Panc1 (cell line): ENCODE measurements at regions not wholly inside any gene's neighbourhood (a gene's known extent, or its start where the extent isn't known, plus 50 kb on each side); places are given as distances from the start of the nearest gene placed in this dataset.

Experiments
- ATAC-seq: fragments of 200-7000 bp; cut with Tn5 transposase; 2 replicates; pipeline ENCODE4 v1.9.1; 2020; ENCODE audit warnings: mild to moderate bottlenecking, moderate library complexity
- BruUV-seq: library from RNA; stranded (reverse); fragments of 400-500 nt; replicated peaks from 2 replicates; lab custom pipeline; 2021; lab: Mats Ljungman, UMichigan
- CTCF ChIA-PET: fragments of 300-600 bp; sonication (Branson Sonifier 250); formaldehyde crosslinking; loops from one replicate; lab custom pipeline; 2022; ENCODE audit warnings: antibody characterized with exemption; lab: Charles Lee
- POLR2A ChIA-PET: fragments of 300-600 bp; sonication (Branson Sonifier 250); formaldehyde crosslinking; loops from one replicate; lab custom pipeline; 2022; ENCODE audit warnings: antibody characterized with exemption; lab: Charles Lee
- DNase-seq: peaks from one replicate; pipeline ENCODE4 v3.0.0-alpha.2; 2010; ENCODE audit warnings: low read depth, low spot score
- H3K27ac ChIP-seq: 2 replicates; pipeline ENCODE4 v1.5.1; 2011; ENCODE audit warnings: mild to moderate bottlenecking, low read length, inconsistent platforms
- H3K27me3 ChIP-seq: fragments of 200-500 bp; sonication (Bioruptor generic); 2 replicates; pipeline ENCODE4 v1.6.0; 2014; ENCODE audit warnings: low read length, inconsistent platforms; ENCODE audit not compliant: control insufficient read depth, insufficient read depth
- H3K36me3 ChIP-seq: fragments of 200-500 bp; sonication (Bioruptor generic); 2 replicates; pipeline ENCODE4 v1.5.1; 2014; ENCODE audit warnings: inconsistent platforms, mild to moderate bottlenecking, low read length, moderate library complexity; ENCODE audit not compliant: control insufficient read depth, insufficient read depth
- H3K4me1 ChIP-seq: 2 replicates; pipeline ENCODE4 v1.5.1; 2011; ENCODE audit warnings: inconsistent platforms, mild to moderate bottlenecking, low read length, moderate library complexity; ENCODE audit not compliant: control insufficient read depth, insufficient read depth
- H3K4me3 ChIP-seq, 2 experiments: 2 replicates each; pipeline ENCODE4 v1.5.1; 2011 to 2012; ENCODE audit warnings: low read depth in 2 of 2, low read length in 2 of 2, mild to moderate bottlenecking in 2 of 2, inconsistent platforms in 1 of 2, moderate library complexity in 1 of 2
- H3K9me3 ChIP-seq: fragments of 200-500 bp; sonication (Bioruptor generic); 2 replicates; pipeline ENCODE4 v1.5.1; 2014; ENCODE audit warnings: low read depth, mild to moderate bottlenecking, inconsistent platforms, low read length, moderate library complexity; ENCODE audit not compliant: control insufficient read depth, insufficient read depth
- POLR2AphosphoS5 ChIP-seq: IDR thresholded peaks from 2 replicates; pipeline ENCODE4 v1.6.1; 2012; ENCODE audit warnings: mild to moderate bottlenecking, low read depth, low read length, moderate library complexity
- SIN3A ChIP-seq: IDR thresholded peaks from 2 replicates; pipeline ENCODE4 v1.6.1; 2012; ENCODE audit warnings: low read depth, mild to moderate bottlenecking, low read length, moderate library complexity, borderline replicate concordance; ENCODE audit not compliant: insufficient read depth
- TCF7L2 ChIP-seq: IDR thresholded peaks from 2 replicates; pipeline ENCODE4 v1.6.1; 2011; ENCODE audit warnings: mild to moderate bottlenecking, low read depth, low read length, inconsistent platforms
- in situ Hi-C: cut with HindIII; loops from 2 replicates; pipeline ENCODE4 v1.10.0; 2016; ENCODE audit warnings: low sequenced_read_pairs, low pct_unique_long_range_greater_than_20kb
- intact Hi-C: fragments of 100-400 bp; cut with micrococcal nuclease; formaldehyde crosslinking; loops from one replicate; pipeline ENCODE4 v1.10.0; 2022; ENCODE audit not compliant: unreplicated experiment
- TF ChIP-seq, protein P1 (sequence below), 2 experiments: IDR thresholded peaks; 2 replicates each; pipeline ENCODE4 v1.6.1; 2011 to 2012; ENCODE audit warnings: low read depth in 2 of 2, control low read depth in 1 of 2, low read length in 1 of 2, mild to moderate bottlenecking in 1 of 2, moderate library complexity in 1 of 2; ENCODE audit not compliant: insufficient read depth in 1 of 2
- TF ChIP-seq, protein P2 (sequence below): fragments of 450-650 bp; IDR thresholded peaks from 2 replicates; pipeline ENCODE4 v1.5.1; 2017; ENCODE audit warnings: mild to moderate bottlenecking

DNA sequence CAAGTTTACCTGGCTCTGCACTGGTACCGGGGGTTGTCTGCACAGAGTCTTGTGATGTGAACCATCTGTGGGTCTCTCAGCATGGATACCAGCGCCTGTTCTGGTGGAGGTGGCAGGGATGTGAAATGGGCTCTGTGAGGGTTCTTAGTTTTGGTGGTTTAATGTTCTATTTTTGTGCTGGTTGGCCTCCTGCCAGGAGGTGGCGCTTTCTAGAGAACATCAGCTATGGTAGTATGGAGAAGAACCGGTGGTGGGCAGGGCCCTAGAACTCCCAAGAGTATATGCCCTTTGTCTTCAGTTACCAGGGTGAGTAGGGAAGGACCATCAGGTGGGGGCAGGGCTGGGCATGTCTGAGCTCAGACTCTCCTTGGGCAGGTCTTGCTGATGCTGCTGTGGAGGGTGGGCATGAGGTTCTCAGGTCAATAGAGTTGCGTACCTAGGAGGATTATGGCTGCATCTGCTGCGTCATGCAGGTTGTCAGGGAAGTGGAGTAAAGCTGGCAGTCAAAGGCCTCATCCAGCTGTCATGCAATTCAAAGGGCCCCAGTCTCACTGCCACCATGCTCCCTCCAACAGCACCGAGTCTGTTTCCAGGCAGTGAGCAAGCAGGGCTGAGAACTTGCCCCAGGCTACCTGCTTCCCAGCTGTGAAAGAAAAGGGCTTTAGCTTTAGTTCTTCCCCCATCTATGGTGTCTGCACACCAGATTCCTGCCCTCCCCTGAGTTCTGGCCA is 278.0 kb downstream of the METTL4 start:
- ChIA-PET CTCF (no interaction called here), POLR2A (no interaction called here)
- no peak for DNase-seq
- intact Hi-C loops: no loop called here
- no peak overlapping the region for H3K27ac ChIP-seq
- in situ Hi-C loops: no loop called here
- H3K4me3 ChIP-seq: no peak overlapping the region
- H3K36me3 ChIP-seq: no peaks in the 10 kb centered on the region
- BruUV-seq: no TSS peak
- no peaks in the 10 kb centered on the region for H3K4me1 ChIP-seq
- no peak for ATAC-seq
- H3K27me3 ChIP-seq: no peaks in the 10 kb centered on the region
- no peaks in the 10 kb centered on the region for H3K9me3 ChIP-seq
- TF ChIP-seq, protein P1, sequence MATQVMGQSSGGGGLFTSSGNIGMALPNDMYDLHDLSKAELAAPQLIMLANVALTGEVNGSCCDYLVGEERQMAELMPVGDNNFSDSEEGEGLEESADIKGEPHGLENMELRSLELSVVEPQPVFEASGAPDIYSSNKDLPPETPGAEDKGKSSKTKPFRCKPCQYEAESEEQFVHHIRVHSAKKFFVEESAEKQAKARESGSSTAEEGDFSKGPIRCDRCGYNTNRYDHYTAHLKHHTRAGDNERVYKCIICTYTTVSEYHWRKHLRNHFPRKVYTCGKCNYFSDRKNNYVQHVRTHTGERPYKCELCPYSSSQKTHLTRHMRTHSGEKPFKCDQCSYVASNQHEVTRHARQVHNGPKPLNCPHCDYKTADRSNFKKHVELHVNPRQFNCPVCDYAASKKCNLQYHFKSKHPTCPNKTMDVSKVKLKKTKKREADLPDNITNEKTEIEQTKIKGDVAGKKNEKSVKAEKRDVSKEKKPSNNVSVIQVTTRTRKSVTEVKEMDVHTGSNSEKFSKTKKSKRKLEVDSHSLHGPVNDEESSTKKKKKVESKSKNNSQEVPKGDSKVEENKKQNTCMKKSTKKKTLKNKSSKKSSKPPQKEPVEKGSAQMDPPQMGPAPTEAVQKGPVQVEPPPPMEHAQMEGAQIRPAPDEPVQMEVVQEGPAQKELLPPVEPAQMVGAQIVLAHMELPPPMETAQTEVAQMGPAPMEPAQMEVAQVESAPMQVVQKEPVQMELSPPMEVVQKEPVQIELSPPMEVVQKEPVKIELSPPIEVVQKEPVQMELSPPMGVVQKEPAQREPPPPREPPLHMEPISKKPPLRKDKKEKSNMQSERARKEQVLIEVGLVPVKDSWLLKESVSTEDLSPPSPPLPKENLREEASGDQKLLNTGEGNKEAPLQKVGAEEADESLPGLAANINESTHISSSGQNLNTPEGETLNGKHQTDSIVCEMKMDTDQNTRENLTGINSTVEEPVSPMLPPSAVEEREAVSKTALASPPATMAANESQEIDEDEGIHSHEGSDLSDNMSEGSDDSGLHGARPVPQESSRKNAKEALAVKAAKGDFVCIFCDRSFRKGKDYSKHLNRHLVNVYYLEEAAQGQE (IDR thresholded peaks at IDR 0.05; ENCODE audit: insufficient read depth in 1 of 2, low read depth in 2 of 2, low read length in 1 of 2): no peak
- TF ChIP-seq POLR2AphosphoS5 (no peak), SIN3A (no peak), TCF7L2 (no peak)
- TF ChIP-seq, protein P2, sequence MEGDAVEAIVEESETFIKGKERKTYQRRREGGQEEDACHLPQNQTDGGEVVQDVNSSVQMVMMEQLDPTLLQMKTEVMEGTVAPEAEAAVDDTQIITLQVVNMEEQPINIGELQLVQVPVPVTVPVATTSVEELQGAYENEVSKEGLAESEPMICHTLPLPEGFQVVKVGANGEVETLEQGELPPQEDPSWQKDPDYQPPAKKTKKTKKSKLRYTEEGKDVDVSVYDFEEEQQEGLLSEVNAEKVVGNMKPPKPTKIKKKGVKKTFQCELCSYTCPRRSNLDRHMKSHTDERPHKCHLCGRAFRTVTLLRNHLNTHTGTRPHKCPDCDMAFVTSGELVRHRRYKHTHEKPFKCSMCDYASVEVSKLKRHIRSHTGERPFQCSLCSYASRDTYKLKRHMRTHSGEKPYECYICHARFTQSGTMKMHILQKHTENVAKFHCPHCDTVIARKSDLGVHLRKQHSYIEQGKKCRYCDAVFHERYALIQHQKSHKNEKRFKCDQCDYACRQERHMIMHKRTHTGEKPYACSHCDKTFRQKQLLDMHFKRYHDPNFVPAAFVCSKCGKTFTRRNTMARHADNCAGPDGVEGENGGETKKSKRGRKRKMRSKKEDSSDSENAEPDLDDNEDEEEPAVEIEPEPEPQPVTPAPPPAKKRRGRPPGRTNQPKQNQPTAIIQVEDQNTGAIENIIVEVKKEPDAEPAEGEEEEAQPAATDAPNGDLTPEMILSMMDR: no peak

DNA sequence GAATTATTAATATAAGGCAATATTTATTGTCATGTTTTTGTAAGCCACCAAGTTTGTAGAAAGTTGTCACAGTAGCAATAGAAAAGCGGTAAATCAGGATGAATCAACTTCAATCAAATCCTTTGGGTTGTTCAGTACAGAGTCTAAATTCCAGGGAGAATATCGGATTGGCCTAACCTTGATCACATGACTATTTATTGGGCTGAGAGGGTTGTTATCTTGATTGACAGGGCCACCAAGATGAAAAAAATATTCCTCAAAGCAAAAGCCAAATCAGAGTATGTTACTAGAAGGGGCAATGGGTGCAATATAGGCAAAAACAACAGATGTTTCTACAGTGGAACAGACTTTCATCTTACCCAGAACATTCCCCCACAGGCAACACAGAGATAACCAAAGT is 270.0 kb downstream of the METTL4 start:
- in situ Hi-C loops: no loop called here
- no peak for DNase-seq
- CTCF ChIA-PET: no interaction called here

More for the DNA sequence above, 270.0 kb downstream of the METTL4 start:
- POLR2A ChIA-PET: no interaction called here
- Histone ChIP-seq H3K27ac (no peak overlapping the region), H3K4me3 (no peak overlapping the region), H3K4me1 (no peaks in the 10 kb centered on the region), H3K9me3 (no peaks in the 10 kb centered on the region), H3K27me3 (no peaks in the 10 kb centered on the region), H3K36me3 (no peaks in the 10 kb centered on the region)
- intact Hi-C loops: no loop called here
- no peak for ATAC-seq
- BruUV-seq: no TSS peak
- TF ChIP-seq, protein P2: no peak
- TF ChIP-seq, protein P1 (IDR thresholded peaks at IDR 0.05; ENCODE audit: insufficient read depth in 1 of 2, low read depth in 2 of 2, low read length in 1 of 2): no peak
- TF ChIP-seq POLR2AphosphoS5 (no peak), SIN3A (no peak), TCF7L2 (no peak)
